ENCODE measurements at regions not wholly inside any gene's neighbourhood (a gene's known extent, or its start where the extent isn't known, plus 50 kb on each side); places are given as distances from the start of the nearest gene placed in this dataset.

DNA sequence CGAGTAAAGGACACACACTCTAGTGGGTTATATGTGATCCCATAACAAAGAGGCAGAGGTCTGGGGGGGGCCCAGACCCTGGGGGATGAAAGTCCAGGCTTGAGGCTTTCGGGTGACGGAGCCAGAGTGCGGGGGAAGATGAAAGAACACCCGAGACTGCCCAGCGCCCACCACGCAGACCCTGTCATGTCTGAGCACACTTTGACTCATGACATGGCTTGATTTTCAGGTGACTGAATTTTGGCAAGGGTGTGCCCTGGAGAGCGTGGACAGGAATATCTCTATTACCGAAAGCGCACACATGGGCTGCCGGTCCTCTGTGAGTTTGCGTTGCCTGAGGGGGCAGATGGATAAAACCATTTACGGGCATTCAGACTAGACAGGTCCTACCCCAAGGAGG, 192.0 kb upstream of the SOX1 start:
- TF ChIP-seq, protein P1, sequence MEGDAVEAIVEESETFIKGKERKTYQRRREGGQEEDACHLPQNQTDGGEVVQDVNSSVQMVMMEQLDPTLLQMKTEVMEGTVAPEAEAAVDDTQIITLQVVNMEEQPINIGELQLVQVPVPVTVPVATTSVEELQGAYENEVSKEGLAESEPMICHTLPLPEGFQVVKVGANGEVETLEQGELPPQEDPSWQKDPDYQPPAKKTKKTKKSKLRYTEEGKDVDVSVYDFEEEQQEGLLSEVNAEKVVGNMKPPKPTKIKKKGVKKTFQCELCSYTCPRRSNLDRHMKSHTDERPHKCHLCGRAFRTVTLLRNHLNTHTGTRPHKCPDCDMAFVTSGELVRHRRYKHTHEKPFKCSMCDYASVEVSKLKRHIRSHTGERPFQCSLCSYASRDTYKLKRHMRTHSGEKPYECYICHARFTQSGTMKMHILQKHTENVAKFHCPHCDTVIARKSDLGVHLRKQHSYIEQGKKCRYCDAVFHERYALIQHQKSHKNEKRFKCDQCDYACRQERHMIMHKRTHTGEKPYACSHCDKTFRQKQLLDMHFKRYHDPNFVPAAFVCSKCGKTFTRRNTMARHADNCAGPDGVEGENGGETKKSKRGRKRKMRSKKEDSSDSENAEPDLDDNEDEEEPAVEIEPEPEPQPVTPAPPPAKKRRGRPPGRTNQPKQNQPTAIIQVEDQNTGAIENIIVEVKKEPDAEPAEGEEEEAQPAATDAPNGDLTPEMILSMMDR (IDR thresholded peaks at IDR 0.05; ENCODE audit: unreplicated experiment): no peak
- H3K4me1 Mint-ChIP-seq (ENCODE audit: low read depth, unreplicated experiment): no peaks in the 10 kb centered on the region
- no peak for DNase-seq
- no TSS peak for BruUV-seq (replicated peaks)
- intact Hi-C loops (cut with micrococcal nuclease; ENCODE audit: unreplicated experiment): no loop called here
- CTCF ChIA-PET: no interaction called here
- no peaks in the 10 kb centered on the region for H3K9me3 Mint-ChIP-seq (ENCODE audit: low read depth, unreplicated experiment)
- no peaks in the 10 kb centered on the region for H3K36me3 Mint-ChIP-seq (ENCODE audit: insufficient read depth, unreplicated experiment)
- H3K27ac Mint-ChIP-seq (ENCODE audit: unreplicated experiment): no peak overlapping the region
- H3K4me3 Mint-ChIP-seq (ENCODE audit: low read depth, unreplicated experiment): no peak overlapping the region
- H3K27me3 Mint-ChIP-seq (ENCODE audit: unreplicated experiment): no peaks in the 10 kb centered on the region

DNA sequence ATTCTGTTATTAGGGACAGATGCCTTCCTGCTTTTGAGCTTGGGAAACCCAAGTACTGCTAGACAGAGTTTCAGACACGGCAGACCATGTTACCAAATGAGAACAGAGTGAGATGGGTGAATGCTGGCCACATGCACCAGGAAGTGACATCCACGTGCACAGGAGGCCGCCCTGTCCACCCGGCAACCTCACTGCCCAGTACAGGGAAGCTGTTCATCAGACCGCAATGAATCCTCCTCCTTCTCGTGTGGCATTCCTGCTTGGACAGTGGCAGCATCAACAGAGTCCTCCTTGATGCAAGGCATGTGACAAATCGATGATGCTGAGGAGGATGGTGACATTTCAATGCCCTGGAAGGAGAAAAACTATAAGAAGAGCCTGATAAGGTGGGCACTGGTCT, 191.0 kb upstream of the SOX1 start:
- H3K4me3 Mint-ChIP-seq (ENCODE audit: low read depth, unreplicated experiment): no peak overlapping the region
- intact Hi-C loops (cut with micrococcal nuclease; ENCODE audit: unreplicated experiment): no loop called here
- H3K4me1 Mint-ChIP-seq (ENCODE audit: low read depth, unreplicated experiment): no peaks in the 10 kb centered on the region
- no peaks in the 10 kb centered on the region for H3K27me3 Mint-ChIP-seq (ENCODE audit: unreplicated experiment)
- no peak overlapping the region for H3K27ac Mint-ChIP-seq (ENCODE audit: unreplicated experiment)
- CTCF ChIA-PET: no interaction called here
- no peaks in the 10 kb centered on the region for H3K36me3 Mint-ChIP-seq (ENCODE audit: insufficient read depth, unreplicated experiment)
- H3K9me3 Mint-ChIP-seq (ENCODE audit: low read depth, unreplicated experiment): no peaks in the 10 kb centered on the region
- no peak for DNase-seq
- no TSS peak for BruUV-seq (replicated peaks)
- TF ChIP-seq, protein P1 (IDR thresholded peaks at IDR 0.05; ENCODE audit: unreplicated experiment): no peak

GRCh38 chr13:111876506-111876905, 190.4 kb upstream of the SOX1 start:
- CTCF ChIA-PET: no interaction called here
- BruUV-seq (replicated peaks): no TSS peak
- intact Hi-C loops (cut with micrococcal nuclease; ENCODE audit: unreplicated experiment): no loop called here
- no peak overlapping the region for H3K27ac Mint-ChIP-seq (ENCODE audit: unreplicated experiment)
- TF ChIP-seq, protein P1 (IDR thresholded peaks at IDR 0.05; ENCODE audit: unreplicated experiment): no peak
- H3K27me3 Mint-ChIP-seq (ENCODE audit: unreplicated experiment): no peaks in the 10 kb centered on the region
- no peaks in the 10 kb centered on the region for H3K9me3 Mint-ChIP-seq (ENCODE audit: low read depth, unreplicated experiment)
- no peaks in the 10 kb centered on the region for H3K4me1 Mint-ChIP-seq (ENCODE audit: low read depth, unreplicated experiment)
- H3K36me3 Mint-ChIP-seq (ENCODE audit: insufficient read depth, unreplicated experiment): no peaks in the 10 kb centered on the region
- no peak for DNase-seq
- H3K4me3 Mint-ChIP-seq (ENCODE audit: low read depth, unreplicated experiment): no peak overlapping the region

- TF ChIP-seq, protein P1 (IDR thresholded peaks at IDR 0.05; ENCODE audit: unreplicated experiment): no peak
- Mint-ChIP-seq H3K4me3 (ENCODE audit: low read depth, unreplicated experiment) (no peak overlapping the region), H3K27me3 (ENCODE audit: unreplicated experiment) (no peaks in the 10 kb centered on the region), H3K36me3 (ENCODE audit: insufficient read depth, unreplicated experiment) (no peaks in the 10 kb centered on the region), H3K27ac (ENCODE audit: unreplicated experiment) (no peak overlapping the region), H3K4me1 (ENCODE audit: low read depth, unreplicated experiment) (no peaks in the 10 kb centered on the region), H3K9me3 (ENCODE audit: low read depth, unreplicated experiment) (no peaks in the 10 kb centered on the region)
- no peak for DNase-seq
- CTCF ChIA-PET: no interaction called here
- BruUV-seq (replicated peaks): no TSS peak
- intact Hi-C loops (cut with micrococcal nuclease; ENCODE audit: unreplicated experiment): no loop called here
Observed at GRCh38 chr13:111877906-111878305, 189.0 kb upstream of the SOX1 start.

- CTCF ChIA-PET: no interaction called here
- no peaks in the 10 kb centered on the region for H3K27me3 Mint-ChIP-seq (ENCODE audit: unreplicated experiment)
- TF ChIP-seq, protein P1 (IDR thresholded peaks at IDR 0.05; ENCODE audit: unreplicated experiment): no peak
- H3K4me1 Mint-ChIP-seq (ENCODE audit: low read depth, unreplicated experiment): no peaks in the 10 kb centered on the region
- no peaks in the 10 kb centered on the region for H3K9me3 Mint-ChIP-seq (ENCODE audit: low read depth, unreplicated experiment)
- H3K4me3 Mint-ChIP-seq (ENCODE audit: low read depth, unreplicated experiment): no peak overlapping the region
- DNase-seq: no peak
- no peak overlapping the region for H3K27ac Mint-ChIP-seq (ENCODE audit: unreplicated experiment)
- H3K36me3 Mint-ChIP-seq (ENCODE audit: insufficient read depth, unreplicated experiment): no peaks in the 10 kb centered on the region
- intact Hi-C loops (cut with micrococcal nuclease; ENCODE audit: unreplicated experiment): no loop called here
- BruUV-seq (replicated peaks): no TSS peak
Observed at GRCh38 chr13:111879719-111880118, 187.2 kb upstream of the SOX1 start.

Measured in Calu3 (cell line).